WTC11 (cell line): ENCODE measurements at regions not wholly inside any gene's neighbourhood (a gene's known extent, or its start where the extent isn't known, plus 50 kb on each side); places are given as distances from the start of the nearest gene placed in this dataset.

Source experiments
- ATF2 ChIP-seq: sonication (generic); formaldehyde crosslinking; IDR thresholded peaks from 2 replicates; pipeline ENCODE4 v1.8.1; 2022; ENCODE audit warnings: low read depth, missing genetic modification reagents, borderline replicate concordance
- CTCF ChIP-seq: fragments of 200-600 bp; IDR thresholded peaks from 2 replicates; pipeline ENCODE4 v1.8.0; 2022; ENCODE audit warnings: antibody characterized with exemption
- ELF4 ChIP-seq: sonication (generic); formaldehyde crosslinking; IDR thresholded peaks from 2 replicates; pipeline ENCODE4 v1.8.1; 2022; ENCODE audit warnings: low read depth, mild to moderate bottlenecking, moderate library complexity, missing genetic modification reagents
- GRHL2 ChIP-seq: fragments of 250-450 bp; sonication (Bioruptor Pico); IDR thresholded peaks from 2 replicates; pipeline ENCODE4 v1.8.0; 2022; ENCODE audit warnings: mild to moderate bottlenecking, moderate library complexity; ENCODE audit not compliant: insufficient replicate concordance, severe bottlenecking
- MAX ChIP-seq: sonication (generic); formaldehyde crosslinking; IDR thresholded peaks from 2 replicates; pipeline ENCODE4 v1.8.0; 2022; ENCODE audit warnings: mild to moderate bottlenecking, missing genetic modification reagents
- NFYB ChIP-seq: sonication (generic); formaldehyde crosslinking; conservative IDR thresholded peaks from 2 replicates; pipeline ENCODE4 v1.8.0; 2022; ENCODE audit warnings: low read depth, missing genetic modification reagents
- TEAD4 ChIP-seq: sonication (generic); formaldehyde crosslinking; IDR thresholded peaks from 2 replicates; pipeline ENCODE4 v1.8.0; 2022; ENCODE audit warnings: mild to moderate bottlenecking, missing genetic modification reagents
- ZBTB43 ChIP-seq: sonication (generic); formaldehyde crosslinking; IDR thresholded peaks from 2 replicates; pipeline ENCODE4 v1.8.1; 2023; ENCODE audit warnings: mild to moderate bottlenecking, missing genetic modification reagents

GRCh38 chr17:55563363-55563762 lies 52.1 kb upstream of the SMIM36 start:
- TF ChIP-seq CTCF (no peak), ELF4 (CRISPR knock-in tag) (no peak), GRHL2 (no peak), ATF2 (no peak), MAX (CRISPR knock-in tag) (no peak), TEAD4 (CRISPR knock-in tag) (no peak), NFYB (CRISPR knock-in tag) (no peak), ZBTB43 (CRISPR knock-in tag) (no peak)
